Endothelial cell of hepatic sinusoid (primary cell): ENCODE measurements at regions not wholly inside any gene's neighbourhood (a gene's known extent, or its start where the extent isn't known, plus 50 kb on each side); places are given as distances from the start of the nearest gene placed in this dataset.

Source experiments
- in situ Hi-C: cut with HindIII; loops from 2 replicates; pipeline ENCODE4 v1.10.0; 2017; ENCODE audit warnings: low sequenced_read_pairs

DNA sequence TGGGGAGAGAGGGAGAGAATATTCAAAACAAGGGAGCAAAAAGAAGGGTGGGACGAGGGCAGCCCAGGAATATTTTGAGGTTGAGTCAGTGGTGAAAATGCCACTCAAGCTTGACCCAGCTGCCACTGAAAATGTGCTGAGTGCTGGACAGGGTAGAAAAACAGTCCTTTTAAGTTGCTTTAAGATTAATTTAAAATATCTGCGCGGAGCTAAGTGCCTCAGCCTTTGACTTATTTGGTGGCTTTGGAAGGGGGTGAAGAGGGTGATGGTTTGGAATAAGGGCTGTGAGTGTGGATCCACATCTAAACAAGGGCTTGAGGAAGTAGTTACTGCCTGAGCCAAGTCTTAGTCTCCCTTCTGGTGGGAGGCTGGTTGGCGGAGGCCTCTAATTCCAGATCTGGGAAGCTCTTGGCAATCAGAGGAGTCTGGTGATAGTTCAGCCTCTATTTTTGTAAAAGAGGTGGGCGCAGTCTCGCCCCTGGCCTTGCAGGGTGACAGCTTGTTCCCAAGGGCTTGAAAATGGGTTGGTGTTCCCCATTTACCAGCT lies 280.8 kb upstream of the ROPN1 start:
- in situ Hi-C loops: no loop called here

- in situ Hi-C loops: no loop called here
Measured at GRCh38 chr3:124273651-124274050, 281.7 kb upstream of the ROPN1 start.

GRCh38 chr3:124274051-124274450 lies 282.1 kb upstream of the ROPN1 start:
- in situ Hi-C loops: no loop called here

DNA sequence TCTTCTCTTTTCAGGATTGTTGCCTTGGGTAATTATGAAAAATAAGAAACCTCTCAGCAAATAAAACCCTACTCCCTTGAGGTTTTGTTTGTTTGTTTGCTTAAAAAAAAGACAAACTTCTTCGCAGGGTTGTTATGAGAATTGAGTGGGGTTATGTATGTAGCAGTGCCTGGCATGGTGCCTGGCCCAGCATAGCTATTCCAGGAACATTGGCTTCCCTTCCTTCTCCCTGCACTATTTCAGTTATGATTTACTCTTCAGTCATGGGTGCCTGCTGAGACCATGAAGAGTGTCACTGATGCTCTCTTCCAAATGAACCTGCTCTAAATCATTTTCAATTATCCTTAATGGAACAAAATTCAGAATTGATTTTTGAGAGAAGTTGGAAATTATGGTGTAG lies 283.5 kb upstream of the ROPN1 start:
- in situ Hi-C loops: no loop called here

GRCh38 chr3:124276133-124276532 lies 284.2 kb upstream of the ROPN1 start:
- in situ Hi-C loops: no loop called here

GRCh38 chr3:124276539-124277143 lies 284.7 kb upstream of the ROPN1 start:
- in situ Hi-C loops: no loop called here

GRCh38 chr3:124277144-124277890 lies 285.4 kb upstream of the ROPN1 start:
- in situ Hi-C loops: no loop called here

DNA sequence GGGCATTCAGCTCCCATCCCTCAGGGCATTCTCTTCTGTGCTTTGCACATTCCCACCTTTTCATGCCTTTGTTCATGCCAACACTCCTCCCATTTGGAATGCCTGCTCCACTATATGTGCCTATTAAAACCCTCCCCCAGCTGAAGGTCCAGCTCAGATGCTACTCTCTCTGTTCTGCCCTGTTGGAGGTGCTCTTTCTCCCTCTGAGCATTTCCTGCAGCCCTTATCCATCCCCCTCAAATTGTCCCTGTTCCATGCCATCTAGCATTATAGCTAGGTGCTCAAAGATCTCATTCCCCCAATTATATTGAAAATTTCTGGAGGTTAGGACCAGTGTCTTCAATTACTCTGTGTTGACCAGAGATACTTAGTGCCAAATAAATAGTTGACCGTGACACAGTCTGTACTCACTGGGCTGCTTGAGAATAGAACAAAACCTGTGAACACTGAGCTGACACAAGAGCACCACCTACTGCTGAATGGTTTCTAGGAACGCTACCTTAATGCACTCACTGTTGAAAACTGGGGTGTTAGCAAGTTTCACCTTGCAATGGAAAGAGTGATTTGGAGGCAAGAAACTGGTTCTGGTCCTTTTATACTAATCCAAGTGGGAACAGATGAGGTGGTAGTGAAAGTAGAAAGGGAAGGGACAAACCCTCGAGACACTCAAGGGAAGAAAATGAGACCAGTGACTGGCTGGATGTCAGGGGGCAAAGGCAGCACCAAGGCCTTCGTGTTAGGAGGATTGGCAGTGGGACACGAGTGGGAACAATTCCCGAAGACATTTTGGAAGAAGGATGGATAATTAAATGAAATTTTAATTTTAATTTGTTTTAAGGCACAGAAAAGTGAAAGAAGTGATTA lies 289.8 kb upstream of the ROPN1 start:
- in situ Hi-C loops: loop anchor here (5.0 kb wide), 1 partner anchor 49 kb away; no protein-coding TSS in a partner anchor

DNA sequence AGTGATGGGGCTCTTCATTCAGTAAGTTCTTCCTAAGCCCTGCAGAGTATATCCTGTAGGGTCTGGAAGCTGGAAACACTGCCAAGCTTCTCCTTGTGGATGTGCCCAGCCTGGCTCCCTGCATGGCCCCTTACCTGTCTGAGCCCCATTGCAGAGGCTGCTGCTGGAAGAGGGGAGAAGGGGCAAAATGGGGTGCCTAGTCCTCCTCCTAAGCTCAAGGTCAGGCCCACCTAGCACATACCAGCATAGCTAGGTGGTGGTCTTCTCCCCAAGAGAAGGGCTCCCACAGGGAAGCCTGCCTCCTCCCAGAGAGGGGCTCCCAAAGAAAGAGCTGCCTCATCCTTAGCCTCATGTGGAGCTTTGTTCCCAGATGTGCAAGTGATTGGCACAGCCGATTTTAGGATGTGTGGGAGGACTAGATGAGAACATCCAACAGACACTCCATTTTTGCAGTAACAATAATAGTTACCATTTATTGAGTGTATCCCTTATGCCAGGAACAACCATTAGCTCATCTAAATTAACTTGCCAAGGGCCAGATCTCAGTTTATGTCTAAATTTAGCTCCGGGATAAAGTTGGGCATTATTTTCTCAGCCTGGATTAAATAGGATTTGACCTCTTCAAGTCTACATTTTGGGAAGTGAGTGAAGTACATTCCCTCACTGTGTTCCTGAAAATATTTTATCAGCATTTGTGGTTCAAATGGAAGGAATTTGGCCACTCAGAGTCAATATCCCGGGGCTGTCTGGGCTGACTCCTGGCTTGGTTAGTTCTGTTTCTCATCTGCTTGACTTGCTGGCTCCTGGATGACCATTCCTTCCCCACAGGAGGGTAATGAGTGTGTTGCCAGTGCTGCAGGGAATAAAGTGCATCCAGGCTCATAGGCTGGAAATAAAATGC lies 291.1 kb upstream of the ROPN1 start:
- in situ Hi-C loops: loop anchor here (5.0 kb wide), 1 partner anchor 51 kb away; no protein-coding TSS in a partner anchor

GRCh38 chr3:124283652-124284023 lies 291.7 kb upstream of the ROPN1 start:
- in situ Hi-C loops: loop anchor here (5.0 kb wide), 1 partner anchor 51 kb away; no protein-coding TSS in a partner anchor

DNA sequence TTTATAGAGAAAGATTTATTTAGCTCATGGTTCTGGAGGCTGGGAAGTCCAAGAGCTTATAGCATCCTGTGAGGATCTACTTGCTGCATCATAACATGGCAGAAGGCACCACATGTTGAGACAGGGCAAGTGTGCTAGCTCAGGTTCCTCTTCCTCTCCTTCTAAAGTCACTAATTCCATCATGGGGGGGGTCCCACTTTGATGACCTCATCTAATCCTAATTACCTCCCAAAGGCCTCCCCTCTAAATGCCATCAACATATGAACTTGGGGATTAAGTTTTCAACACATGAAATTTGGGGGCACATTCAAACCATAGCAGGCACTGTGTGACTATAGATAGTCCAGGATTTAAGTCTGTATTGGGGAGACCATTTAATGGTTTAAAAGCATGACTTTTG lies 297.1 kb upstream of the ROPN1 start:
- in situ Hi-C loops: no loop called here

DNA sequence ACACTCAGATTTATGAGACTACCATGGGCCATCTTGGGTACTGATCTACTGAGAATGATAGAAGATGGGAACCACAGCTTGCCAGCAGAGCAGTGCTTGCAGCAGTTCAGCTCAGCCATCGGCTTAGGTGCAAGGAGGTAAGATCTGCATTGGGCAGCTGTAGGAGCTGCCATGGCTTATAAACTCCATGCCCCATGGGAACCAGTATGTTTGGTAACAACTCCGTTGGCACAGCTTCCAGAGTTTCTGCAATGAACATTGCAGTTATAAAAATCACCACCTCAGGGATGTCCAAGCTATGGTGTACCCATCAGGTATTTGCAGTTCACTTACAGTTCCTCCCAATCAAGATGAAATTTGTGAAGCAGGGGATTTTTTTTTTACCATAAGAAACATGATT lies 299.1 kb upstream of the ROPN1 start:
- in situ Hi-C loops: no loop called here

DNA sequence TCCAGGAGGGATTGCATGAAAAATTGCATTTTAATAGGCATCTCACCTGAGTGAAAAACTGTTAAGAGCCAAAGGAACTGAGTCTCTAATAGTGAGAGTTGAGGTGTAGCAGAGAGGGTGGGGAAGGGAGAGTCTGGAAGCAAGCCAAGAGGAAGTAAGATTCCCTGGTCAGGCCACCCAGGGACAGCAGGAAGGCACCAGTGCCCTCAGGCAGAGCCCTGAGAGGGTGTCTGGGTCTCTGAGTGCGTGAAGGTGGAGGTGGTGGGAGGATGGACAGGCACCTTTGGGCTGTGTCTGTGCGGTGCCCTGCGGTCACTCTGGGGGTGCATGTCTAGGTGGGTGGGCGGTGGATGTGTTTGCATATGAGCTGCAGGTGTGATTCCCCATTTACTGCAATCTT lies 300.4 kb upstream of the ROPN1 start:
- in situ Hi-C loops: no loop called here

DNA sequence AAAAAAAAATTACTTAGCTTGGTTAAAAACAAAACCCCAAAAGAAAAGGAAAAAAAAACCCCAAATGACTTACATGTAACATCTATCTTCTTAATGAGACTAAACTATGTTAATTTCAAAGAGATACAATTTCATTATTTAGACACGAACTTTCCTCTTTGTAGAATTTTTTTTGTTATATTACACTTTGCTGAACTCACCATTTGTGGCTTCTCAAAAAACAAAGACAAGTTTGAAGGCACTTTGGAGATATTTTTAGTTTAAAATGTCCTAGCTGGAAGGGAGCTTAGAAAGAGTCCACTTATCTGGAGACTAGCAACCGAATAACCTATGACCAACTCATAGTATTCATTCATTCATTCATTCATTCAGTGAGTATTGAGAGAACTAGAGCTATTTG lies 301.7 kb upstream of the ROPN1 start:
- in situ Hi-C loops: no loop called here

GRCh38 chr3:124295362-124295761 lies 303.4 kb upstream of the ROPN1 start:
- in situ Hi-C loops: no loop called here

DNA sequence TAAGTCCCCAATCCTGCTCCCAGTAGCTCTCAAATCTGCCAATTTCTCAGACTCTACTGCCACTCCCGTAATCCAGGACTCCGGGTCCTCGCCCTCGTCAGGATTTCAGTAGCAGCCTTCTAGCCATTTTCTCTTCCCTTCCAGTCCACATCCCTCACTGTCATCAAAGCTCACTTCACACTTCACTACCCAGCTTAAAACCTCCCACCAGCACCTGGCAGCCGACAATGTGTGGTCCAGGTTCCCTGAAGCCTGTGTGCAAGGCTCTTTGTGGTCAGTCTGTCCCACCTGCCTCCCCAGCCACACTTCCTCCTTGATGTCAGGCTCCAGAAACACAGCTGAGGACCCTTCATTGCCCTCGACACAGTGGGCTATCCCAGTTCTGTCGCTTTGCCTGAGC lies 304.5 kb upstream of the ROPN1 start:
- in situ Hi-C loops: no loop called here

GRCh38 chr3:124297062-124297980 lies 305.4 kb upstream of the ROPN1 start:
- in situ Hi-C loops: no loop called here

GRCh38 chr3:124298301-124298700 lies 306.4 kb upstream of the ROPN1 start:
- in situ Hi-C loops: no loop called here

DNA sequence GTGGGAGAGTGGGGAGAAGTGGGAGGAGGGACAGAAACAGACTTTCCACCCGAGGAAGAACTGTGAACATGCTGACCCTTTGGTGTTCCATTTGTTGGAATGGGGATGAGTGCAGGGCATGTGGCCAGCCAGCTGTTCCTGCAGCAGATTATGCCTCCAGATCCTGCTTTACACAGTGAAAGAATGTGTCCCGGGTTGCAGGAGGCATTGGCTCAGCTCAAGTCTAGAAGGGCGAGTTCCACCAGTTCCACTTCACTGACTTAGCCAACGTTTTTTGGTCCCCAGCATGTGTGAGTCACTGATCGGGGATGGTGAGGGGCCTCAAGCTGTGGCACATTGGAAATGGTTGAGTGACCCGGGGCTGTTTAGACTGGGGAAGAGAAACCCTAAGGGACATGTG lies 307.0 kb upstream of the ROPN1 start:
- in situ Hi-C loops: no loop called here
